Thyroid gland (tissue), 4 donors: ENCODE measurements at regions not wholly inside any gene's neighbourhood (a gene's known extent, or its start where the extent isn't known, plus 50 kb on each side); places are given as distances from the start of the nearest gene placed in this dataset.

ENCODE experiments used
- CTCF ChIP-seq, 6 experiments: fragments of 200-600 bp in 3 of 6; fragments of 450-650 bp in 3 of 6; sonication (generic) in 3 of 6; IDR thresholded peaks; one replicate each; pipeline ENCODE4 v1.5.1; 2016 to 2019; ENCODE audit warnings: antibody characterized with exemption in 6 of 6, mild to moderate bottlenecking in 2 of 6, inconsistent platforms in 1 of 6, moderate library complexity in 1 of 6
- POLR2A ChIP-seq, 2 donors: fragments of 450-650 bp; IDR thresholded peaks; one replicate each; pipeline ENCODE4 v1.6.1; 2017; ENCODE audit warnings: antibody characterized with exemption in 2 of 2, mild to moderate bottlenecking in 2 of 2, moderate library complexity in 1 of 2

- TF ChIP-seq CTCF (IDR thresholded peaks at IDR 0.05) (no peak), POLR2A (IDR thresholded peaks at IDR 0.05) (no peak)
Observed at GRCh38 chr3:83039422-83039821, 1278.0 kb upstream of the GBE1 start.
